ENCODE measurements at regions not wholly inside any gene's neighbourhood (a gene's known extent, or its start where the extent isn't known, plus 50 kb on each side); places are given as distances from the start of the nearest gene placed in this dataset.
"Not testable (repeated sequence)": the region's sequence is repeated elsewhere in the genome, so short reads cannot be mapped to it uniquely, and the experiment has no call there.

DNA sequence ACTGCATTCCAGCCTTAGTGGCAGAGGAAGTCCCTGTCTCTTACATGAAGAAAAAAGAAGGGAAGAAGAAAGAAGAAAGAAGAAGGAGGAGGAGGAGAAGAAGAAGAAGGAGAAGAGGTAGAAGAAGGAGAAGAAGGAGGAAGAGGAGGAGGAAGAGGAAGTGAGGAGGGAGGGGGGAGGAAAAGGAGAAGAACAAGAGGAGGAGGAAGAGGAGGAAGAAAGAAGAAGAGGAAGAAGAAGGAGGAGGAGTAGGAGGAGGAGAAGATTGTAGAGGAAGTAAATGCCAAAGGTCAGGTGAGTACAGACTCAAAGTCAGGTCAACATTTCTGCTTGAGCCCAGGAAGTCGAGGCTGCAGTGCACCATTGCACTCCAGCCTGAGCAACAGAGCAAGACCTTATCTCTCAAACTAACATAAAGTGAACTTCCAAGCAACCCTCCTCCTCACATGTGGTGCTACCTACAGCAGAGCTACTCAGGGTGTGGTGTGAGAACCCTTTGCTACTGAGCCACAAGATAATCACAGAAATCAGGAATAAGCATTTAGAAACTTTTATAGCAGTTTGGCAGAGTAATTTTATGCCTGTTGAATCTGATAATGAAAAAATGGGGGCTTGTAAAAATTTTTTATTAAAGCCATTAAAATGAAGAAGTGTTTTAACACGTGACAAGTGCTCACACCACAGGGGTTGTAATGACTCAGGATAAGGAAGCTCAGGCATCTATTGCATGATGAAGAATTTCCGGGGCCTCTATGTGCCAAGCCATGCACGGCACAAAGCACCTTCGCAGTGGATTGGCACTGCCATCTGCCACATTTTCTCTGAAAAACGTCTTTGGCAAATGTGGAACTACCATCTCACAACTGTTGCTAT, 224.9 kb upstream of the AUTS2 start:
- peak in 1 of 8 experiments; percentile 41 for ATAC-seq (replicated peaks in 6 of 8)
- peaks cover 0 to 5% of the 10 kb centered on the region in 2 donors for H3K4me1 ChIP-seq (replicated peaks in 1 of 2)
- 0 to 100% (median 61%) methylated on average over 1 to 5 of the region's 6 CpGs for WGBS, 10 experiments
- H3K4me3 ChIP-seq = no peak overlapping the region
- no peak overlapping the region for H3K27ac ChIP-seq
- in situ Hi-C loops (cut with MboI; ENCODE audit: low pct_unique_long_range_greater_than_20kb in 2 of 9, low sequenced_read_pairs in 9 of 9, unreplicated experiment in 9 of 9) = no loop called here

DNA sequence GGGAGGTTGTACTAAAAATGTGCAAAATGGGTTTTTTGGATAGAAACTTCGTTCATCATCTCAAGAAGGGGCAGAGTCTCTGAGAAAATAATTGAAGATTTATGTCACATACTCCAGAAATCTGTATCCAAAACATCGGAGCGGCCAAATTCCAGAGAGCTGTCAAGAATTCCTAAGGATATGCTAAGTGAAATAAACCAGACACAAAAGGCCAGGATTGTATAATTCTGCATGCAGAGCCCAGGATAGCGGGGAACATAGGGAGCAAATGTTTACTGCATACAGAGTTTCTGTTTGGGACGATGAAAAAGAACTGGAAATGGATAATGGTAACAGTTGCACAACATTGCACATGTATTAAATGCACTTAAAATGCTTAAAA, 224.2 kb upstream of the AUTS2 start:
- Histone ChIP-seq H3K4me3 (no peak overlapping the region), H3K27ac (no peak overlapping the region), H3K4me1 (replicated peaks in 1 of 2) (peaks cover 0 to 5% of the 10 kb centered on the region in 2 donors)
- no peak for ATAC-seq (replicated peaks in 6 of 8)
- in situ Hi-C loops (cut with MboI; ENCODE audit: low pct_unique_long_range_greater_than_20kb in 2 of 9, low sequenced_read_pairs in 9 of 9, unreplicated experiment in 9 of 9) = no loop called here
- WGBS, 10 experiments = 2 to 100% (median 75%) methylated on average over 1 to 5 of the region's 5 CpGs

DNA sequence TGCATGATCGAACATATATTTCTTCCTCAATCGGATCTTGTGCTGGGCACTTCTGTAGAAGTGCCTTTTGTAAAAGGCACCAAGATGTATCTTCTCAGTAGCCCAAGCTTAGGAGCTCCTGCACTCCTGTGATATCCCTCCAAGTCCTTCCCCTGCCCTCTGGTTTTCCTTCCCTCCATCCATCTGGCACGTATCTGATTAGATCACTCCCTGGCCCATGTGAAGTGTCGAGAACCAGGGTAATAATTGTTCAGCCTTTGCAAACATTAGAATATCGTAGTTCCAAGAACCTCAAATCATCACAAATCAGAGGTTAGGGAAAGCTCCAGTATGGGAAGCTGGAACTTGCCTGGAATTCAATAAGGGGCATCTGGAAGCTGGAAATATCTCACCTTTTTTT, 221.1 kb upstream of the AUTS2 start:
- no peak overlapping the region for H3K27ac ChIP-seq
- peaks cover 0 to 5% of the 10 kb centered on the region in 2 donors for H3K4me1 ChIP-seq (replicated peaks in 1 of 2)
- no peak overlapping the region for H3K4me3 ChIP-seq
- ATAC-seq (replicated peaks in 6 of 8) = no peak
- in situ Hi-C loops (cut with MboI; ENCODE audit: low pct_unique_long_range_greater_than_20kb in 2 of 9, low sequenced_read_pairs in 9 of 9, unreplicated experiment in 9 of 9) = no loop called here
- WGBS, 10 experiments = 11 to 90% (median 64%) methylated on average over 2 to 5 of the region's 5 CpGs; no CpG with 5 or more reads in 1 of the 10 experiments

DNA sequence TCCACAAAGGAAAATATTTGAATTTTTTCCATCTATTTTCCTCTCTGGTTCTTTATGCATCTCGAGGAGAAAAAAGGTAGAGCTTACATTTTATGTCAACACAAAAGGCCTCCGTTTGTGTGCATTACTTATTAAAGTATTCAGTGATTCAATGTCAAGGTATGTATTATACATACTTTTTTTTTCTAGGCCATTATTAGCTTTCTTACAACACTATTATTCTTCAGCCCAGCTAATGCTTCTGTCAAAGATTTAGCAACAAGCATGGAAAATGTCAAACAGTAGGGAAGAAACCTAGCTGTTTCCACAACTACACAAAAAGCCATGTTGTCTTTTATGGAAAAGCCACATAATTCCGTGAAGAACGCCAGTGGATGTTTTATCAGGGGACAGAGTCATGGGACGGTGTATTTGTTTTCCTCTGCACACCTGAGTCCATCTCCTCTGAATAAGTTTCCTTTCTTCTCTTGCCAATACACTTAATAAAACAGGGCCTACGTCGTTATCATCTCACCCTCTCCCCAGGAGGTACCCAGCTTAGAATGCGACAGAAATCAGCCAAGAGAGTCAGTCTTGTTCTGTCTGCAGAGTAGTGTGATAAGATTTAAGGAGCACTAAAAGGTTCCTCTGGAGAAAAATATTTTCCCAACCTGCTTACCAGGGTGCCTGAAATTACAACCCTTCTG, 209.7 kb upstream of the AUTS2 start:
- in situ Hi-C loops (cut with MboI; ENCODE audit: low pct_unique_long_range_greater_than_20kb in 2 of 9, low sequenced_read_pairs in 9 of 9, unreplicated experiment in 9 of 9) = no loop called here
- Histone ChIP-seq H3K27ac (no peak overlapping the region), H3K4me3 (no peak overlapping the region), H3K4me1 (replicated peaks in 1 of 2) (no peaks in the 10 kb centered on the region)
- WGBS, 10 experiments = 6 to 100% (median 74%) methylated on average over 2 to 8 of the region's 8 CpGs; no CpG with 5 or more reads in 1 of the 10 experiments
- no peak for ATAC-seq (replicated peaks in 6 of 8)

DNA sequence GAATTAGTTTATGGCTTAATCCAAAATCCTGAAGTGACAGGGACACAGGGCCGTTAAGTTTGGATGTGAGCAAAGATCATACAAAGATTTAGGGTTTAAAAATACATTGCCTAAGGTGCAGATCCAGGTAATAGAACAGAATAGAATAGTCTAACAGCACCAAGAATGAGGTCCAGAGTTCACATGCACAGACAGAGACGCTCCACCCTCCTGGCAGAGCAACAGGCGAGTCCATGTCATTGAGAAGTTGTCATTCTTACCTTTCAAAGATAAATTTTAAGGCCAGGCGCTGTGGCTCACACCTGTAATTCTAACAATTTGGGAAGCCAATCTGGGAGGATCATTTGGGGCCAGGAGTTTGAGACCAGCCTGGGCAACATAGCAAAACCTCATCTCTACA, 209.1 kb upstream of the AUTS2 start:
- in situ Hi-C loops (cut with MboI; ENCODE audit: low pct_unique_long_range_greater_than_20kb in 2 of 9, low sequenced_read_pairs in 9 of 9, unreplicated experiment in 9 of 9) = no loop called here
- Histone ChIP-seq H3K4me3 (no peak overlapping the region), H3K4me1 (replicated peaks in 1 of 2) (no peaks in the 10 kb centered on the region), H3K27ac (no peak overlapping the region)
- WGBS, 10 experiments = 24 to 93% (median 77%) methylated on average over 1 to 4 of the region's 4 CpGs; no CpG with 5 or more reads in 2 of the 10 experiments
- no peak for ATAC-seq (replicated peaks in 6 of 8)

DNA sequence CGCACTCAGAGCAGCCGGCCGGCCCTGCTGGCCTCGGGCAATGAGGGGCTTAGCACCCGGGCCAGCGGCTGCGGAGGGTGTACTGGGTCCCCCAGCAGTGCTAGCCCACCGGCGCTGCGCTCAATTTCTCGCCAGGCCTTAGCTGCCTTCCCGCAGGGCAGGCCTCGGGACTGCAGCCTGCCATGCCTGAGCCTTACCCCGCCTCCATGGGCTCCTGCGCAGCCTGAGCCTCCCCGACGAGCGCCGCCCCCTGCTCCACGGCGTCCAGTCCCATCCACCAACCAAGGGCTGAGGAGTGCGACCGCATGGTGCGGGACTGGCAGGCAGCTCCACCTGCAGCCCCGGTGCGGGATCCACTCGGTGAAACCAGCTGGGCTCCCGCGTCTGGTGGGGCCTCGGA, 204.4 kb upstream of the AUTS2 start:
- no CpG with 5 or more reads among the region's 30 CpGs for WGBS, 10 experiments
- in situ Hi-C loops (cut with MboI; ENCODE audit: low pct_unique_long_range_greater_than_20kb in 2 of 9, low sequenced_read_pairs in 9 of 9, unreplicated experiment in 9 of 9); ATAC-seq (replicated peaks in 6 of 8); H3K27ac ChIP-seq; H3K4me3 ChIP-seq; H3K4me1 ChIP-seq (replicated peaks in 1 of 2): not testable (repeated sequence)

DNA sequence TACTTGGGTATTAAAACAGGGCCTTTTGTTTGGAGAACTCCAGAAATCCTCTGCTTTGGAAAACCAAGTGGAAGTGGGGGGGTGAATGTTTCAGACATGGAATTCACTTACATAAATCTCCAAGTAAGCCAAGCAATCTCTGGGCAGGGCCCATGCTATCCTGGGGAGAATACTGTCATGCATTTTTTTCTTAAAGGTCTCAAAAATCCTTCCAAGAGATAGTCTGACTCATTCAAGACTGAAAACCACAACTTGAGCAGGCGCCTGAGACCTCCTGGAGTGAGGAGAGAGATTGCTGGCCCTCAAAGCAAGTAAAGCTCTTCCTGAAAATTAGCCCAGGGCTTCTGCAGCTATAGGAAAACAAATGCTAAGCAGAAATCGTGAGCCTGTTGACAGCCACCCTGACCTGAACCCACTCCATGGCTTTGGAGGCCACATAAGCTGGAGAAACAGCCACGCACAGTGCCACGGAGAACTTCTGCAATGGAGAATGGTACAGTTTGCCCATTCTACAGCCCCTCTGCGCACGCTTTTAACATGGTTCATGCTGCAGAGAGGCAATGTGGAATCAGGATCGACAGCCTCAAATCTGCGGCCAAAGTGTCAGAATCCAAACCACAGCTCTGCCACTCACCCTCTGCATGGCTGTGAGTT, 203.1 kb upstream of the AUTS2 start:
- H3K4me3 ChIP-seq = no peak overlapping the region
- in situ Hi-C loops (cut with MboI; ENCODE audit: low pct_unique_long_range_greater_than_20kb in 2 of 9, low sequenced_read_pairs in 9 of 9, unreplicated experiment in 9 of 9) = no loop called here
- peak in 2 of 8 experiments; percentile 73 to 74 for ATAC-seq (replicated peaks in 6 of 8)
- no peak overlapping the region for H3K27ac ChIP-seq
- 0 to 100% (median 75%) methylated on average over 1 to 3 of the region's 8 CpGs; no CpG with 5 or more reads in 2 of the 10 experiments for WGBS, 10 experiments
- H3K4me1 ChIP-seq (replicated peaks in 1 of 2) = peaks cover 0 to 2% of the 10 kb centered on the region in 2 donors

DNA sequence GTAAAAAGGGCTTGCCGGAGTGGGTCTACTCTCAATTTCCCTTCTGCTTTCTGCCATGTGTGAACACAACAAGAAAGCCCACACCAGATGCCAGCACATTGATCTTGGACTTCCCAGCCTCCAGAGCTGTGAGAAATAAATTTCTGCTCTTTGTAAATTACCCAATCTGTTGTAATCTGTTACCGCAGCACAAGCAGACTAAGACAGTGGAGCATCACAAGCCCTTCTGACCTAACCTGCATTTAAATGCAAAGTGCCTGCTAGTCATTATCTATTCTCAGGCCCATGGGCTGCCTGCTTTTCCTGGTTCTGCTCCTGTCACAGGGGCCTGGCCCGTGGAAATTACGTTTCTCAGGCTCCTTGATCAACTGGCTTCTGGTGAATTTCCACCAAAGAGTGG, 199.3 kb upstream of the AUTS2 start:
- WGBS, 10 experiments = 20 to 90% (median 40%) methylated on average over 1 to 4 of the region's 4 CpGs; no CpG with 5 or more reads in 5 of the 10 experiments
- peak in 7 of 8 experiments; percentile 17 to 81 (median 68) for ATAC-seq (replicated peaks in 6 of 8)
- Histone ChIP-seq H3K4me3 (no peak overlapping the region), H3K4me1 (replicated peaks in 1 of 2) (peaks cover 0 to 2% of the 10 kb centered on the region in 2 donors), H3K27ac (peak overlapping the region in 1 of 2 donors; percentile 43)
- in situ Hi-C loops (cut with MboI; ENCODE audit: low pct_unique_long_range_greater_than_20kb in 2 of 9, low sequenced_read_pairs in 9 of 9, unreplicated experiment in 9 of 9) = no loop called here

DNA sequence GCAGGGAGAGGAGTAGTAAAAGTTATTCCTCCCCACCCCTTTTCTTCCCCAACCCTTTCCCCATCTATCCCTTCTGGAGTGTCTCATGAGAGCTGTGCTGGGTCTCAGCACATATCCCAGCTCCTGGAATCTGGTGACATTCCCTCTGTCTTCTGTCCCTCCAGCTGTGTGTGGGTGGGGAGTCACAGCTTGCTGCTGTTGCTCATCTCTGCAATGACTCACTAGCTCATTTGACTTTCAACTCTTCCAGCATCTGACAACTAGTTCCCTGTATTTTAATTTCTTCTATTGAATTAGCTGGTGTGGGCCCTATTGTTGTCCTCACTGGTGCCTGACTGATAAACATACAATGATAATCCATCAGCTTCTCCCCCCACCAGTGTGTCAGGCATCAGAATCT, 198.9 kb upstream of the AUTS2 start:
- Histone ChIP-seq H3K4me1 (replicated peaks in 1 of 2) (peaks cover 0 to 2% of the 10 kb centered on the region in 2 donors), H3K4me3 (no peak overlapping the region), H3K27ac (peak overlapping the region in 1 of 2 donors; percentile 43)
- in situ Hi-C loops (cut with MboI; ENCODE audit: low pct_unique_long_range_greater_than_20kb in 2 of 9, low sequenced_read_pairs in 9 of 9, unreplicated experiment in 9 of 9) = no loop called here
- ATAC-seq (replicated peaks in 6 of 8) = peak in 7 of 8 experiments; percentile 91 to 98 (median 97)

DNA sequence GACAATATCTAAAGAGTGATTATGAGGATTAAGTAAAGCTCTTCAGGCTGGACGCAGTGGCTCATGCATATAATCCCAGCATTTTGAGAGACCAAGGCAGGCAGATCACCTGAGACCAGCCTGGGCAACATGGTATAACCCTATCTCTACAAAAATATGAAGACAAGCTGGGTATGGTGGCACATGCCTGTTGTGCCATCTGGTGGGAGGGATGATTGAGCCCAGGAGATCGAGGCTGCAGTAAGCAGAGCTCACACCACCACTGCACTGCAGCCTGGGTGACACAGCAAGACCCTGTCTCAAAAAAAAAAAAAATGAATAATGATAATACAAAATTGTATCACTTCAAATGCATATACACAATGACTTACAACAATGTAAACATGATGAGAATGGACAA, 195.6 kb upstream of the AUTS2 start:
- WGBS, 10 experiments = 48 to 100% (median 71%) methylated on average over 1 to 2 of the region's 2 CpGs; no CpG with 5 or more reads in 4 of the 10 experiments
- peaks cover 0 to 2% of the 10 kb centered on the region in 2 donors for H3K4me1 ChIP-seq (replicated peaks in 1 of 2)
- no peak overlapping the region for H3K4me3 ChIP-seq
- in situ Hi-C loops (cut with MboI; ENCODE audit: low pct_unique_long_range_greater_than_20kb in 2 of 9, low sequenced_read_pairs in 9 of 9, unreplicated experiment in 9 of 9) = no loop called here
- ATAC-seq (replicated peaks in 6 of 8) = no peak
- no peak overlapping the region for H3K27ac ChIP-seq

DNA sequence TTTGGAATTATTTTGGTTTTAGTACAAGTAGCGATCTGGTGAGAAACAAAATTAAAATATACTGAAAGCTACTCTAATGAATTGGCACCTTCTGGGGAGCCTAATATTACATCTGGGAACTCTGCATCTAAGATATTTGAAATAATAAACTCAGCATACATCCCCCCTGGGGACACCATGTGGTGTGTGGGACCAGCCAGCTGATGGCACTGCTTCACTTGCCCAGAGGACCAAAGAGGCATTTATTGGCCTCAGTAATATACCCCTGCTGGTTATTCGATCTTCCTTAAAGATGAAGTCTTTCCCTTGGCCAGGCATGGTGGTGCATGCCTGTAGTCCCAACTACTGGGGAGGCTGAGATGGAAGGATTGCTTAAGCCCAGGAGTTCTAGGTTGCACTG, 195.1 kb upstream of the AUTS2 start:
- Histone ChIP-seq H3K4me1 (replicated peaks in 1 of 2) (peaks cover 0 to 2% of the 10 kb centered on the region in 2 donors), H3K27ac (no peak overlapping the region), H3K4me3 (no peak overlapping the region)
- in situ Hi-C loops (cut with MboI; ENCODE audit: low pct_unique_long_range_greater_than_20kb in 2 of 9, low sequenced_read_pairs in 9 of 9, unreplicated experiment in 9 of 9) = no loop called here
- ATAC-seq (replicated peaks in 6 of 8) = no peak
- WGBS, 10 experiments = 68 to 100% (median 90%) methylated on average over 1 to 2 of the region's 2 CpGs; no CpG with 5 or more reads in 1 of the 10 experiments

DNA sequence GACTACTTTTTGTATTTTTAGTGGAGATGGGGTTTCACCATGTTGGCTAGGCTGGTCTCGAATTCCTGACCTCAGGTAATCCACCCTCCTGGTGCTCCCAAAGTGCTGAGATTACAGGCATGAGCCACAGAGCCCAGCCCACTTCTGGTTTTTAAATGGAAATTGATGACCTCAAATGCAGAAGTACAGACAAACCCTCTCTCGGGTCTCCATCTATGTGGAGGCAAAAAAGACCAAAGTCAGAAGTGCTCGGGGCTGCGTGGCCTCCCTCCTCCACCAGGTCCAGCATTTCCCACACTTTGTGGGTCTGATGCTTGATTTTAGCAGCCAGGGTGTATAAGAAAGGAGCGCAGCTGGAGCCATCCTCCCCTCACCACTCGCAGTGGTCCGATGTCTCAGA, 187.3 kb upstream of the AUTS2 start:
- Histone ChIP-seq H3K4me1 (replicated peaks in 1 of 2) (peaks cover 0 to 3% of the 10 kb centered on the region in 2 donors), H3K27ac (no peak overlapping the region), H3K4me3 (no peak overlapping the region)
- no peak for ATAC-seq (replicated peaks in 6 of 8)
- 60 to 100% (median 81%) methylated on average over 1 to 7 of the region's 7 CpGs; no CpG with 5 or more reads in 6 of the 10 experiments for WGBS, 10 experiments
- in situ Hi-C loops (cut with MboI; ENCODE audit: low pct_unique_long_range_greater_than_20kb in 2 of 9, low sequenced_read_pairs in 9 of 9, unreplicated experiment in 9 of 9) = no loop called here

DNA sequence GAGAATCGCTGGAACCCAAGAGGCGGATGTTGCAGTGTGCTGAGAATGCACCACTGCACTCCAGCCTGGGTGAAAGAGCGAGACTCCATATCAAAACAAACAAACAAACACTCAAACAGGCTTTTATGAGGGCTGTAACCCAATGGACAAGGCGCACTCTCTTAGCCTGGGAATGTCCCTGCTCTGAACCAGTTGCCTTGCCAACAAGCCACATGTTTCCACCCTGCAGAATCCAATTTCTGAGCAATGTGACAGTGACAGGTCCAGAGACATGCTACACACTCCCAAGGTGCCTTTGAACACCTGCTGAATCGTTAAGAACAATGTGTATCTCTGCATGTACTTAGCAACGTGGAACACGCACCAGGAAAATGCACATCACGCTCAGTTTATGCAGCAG, 186.8 kb upstream of the AUTS2 start:
- WGBS, 10 experiments = 72 to 93% (median 82%) methylated on average over 1 to 3 of the region's 8 CpGs; no CpG with 5 or more reads in 4 of the 10 experiments
- in situ Hi-C loops (cut with MboI; ENCODE audit: low pct_unique_long_range_greater_than_20kb in 2 of 9, low sequenced_read_pairs in 9 of 9, unreplicated experiment in 9 of 9) = no loop called here
- H3K27ac ChIP-seq = no peak overlapping the region
- no peak overlapping the region for H3K4me3 ChIP-seq
- peaks cover 0 to 3% of the 10 kb centered on the region in 2 donors for H3K4me1 ChIP-seq (replicated peaks in 1 of 2)
- peak in 5 of 8 experiments; percentile 39 to 64 (median 46) for ATAC-seq (replicated peaks in 6 of 8)

All from motor neuron (in vitro differentiated cells).